ENCODE measurements at regions not wholly inside any gene's neighbourhood (a gene's known extent, or its start where the extent isn't known, plus 50 kb on each side); places are given as distances from the start of the nearest gene placed in this dataset.

DNA sequence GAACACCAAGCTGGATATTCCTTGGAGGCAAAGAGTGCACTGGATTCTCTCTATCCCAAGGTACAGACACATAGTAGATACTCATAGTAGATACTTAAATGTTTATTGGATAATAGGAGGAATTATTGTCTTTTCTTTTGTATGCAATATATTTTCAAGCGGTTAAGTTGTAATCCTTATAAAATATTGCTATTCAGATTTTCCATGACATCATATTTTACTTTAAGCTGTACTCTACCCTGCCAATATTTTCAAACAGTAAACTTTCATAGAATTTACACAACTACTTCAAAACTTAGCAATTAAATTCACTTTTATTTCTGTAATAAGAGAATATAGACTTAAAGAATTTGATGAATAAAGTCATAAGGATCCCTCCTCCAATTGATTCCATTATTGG lies 546.5 kb upstream of the CAMK1G start:
- H3K4me1 ChIP-seq, result peaks cover 0 to 10% (median 0%) of the 10 kb centered on the region in 9 donors
- H3K27ac ChIP-seq, result no peak overlapping the region
- peaks cover 0 to 8% (median 0%) of the 10 kb centered on the region in 7 donors for H3K27me3 ChIP-seq
- intact Hi-C loops (cut with DNase I), result no loop called here
- no peaks in the 10 kb centered on the region for H3K9me3 ChIP-seq
- ATAC-seq (no peak), DNase-seq (no peak)
- TF ChIP-seq CTCF (IDR thresholded peaks at IDR 0.05), result no peak
- no peak overlapping the region for H3K4me3 ChIP-seq
- H3K36me3 ChIP-seq, result no peaks in the 10 kb centered on the region
- 89 to 96% methylated on average over 1 of the region's 1 CpG for WGBS, 2 donors

DNA sequence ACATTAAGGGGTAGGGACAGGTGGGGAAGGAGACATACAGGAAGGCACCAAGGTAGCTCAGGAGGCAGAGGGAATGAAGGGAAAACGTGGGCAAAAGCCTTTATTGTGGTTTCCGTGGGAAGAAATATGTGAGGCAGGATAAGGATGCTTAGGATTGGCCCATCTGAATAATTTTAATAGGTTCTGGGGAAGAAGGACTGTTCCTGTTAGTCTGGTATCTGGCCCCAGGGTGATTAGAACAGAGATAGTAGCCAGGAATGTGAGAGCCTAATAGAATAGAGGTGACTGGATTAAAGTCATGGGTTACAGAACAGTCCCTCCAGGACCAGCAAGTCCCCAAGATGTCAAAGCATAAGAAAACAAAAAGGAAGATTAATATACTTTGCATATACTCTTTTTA lies 545.2 kb upstream of the CAMK1G start:
- H3K4me1 ChIP-seq, result peaks cover 0 to 10% (median 0%) of the 10 kb centered on the region in 9 donors
- no peak overlapping the region for H3K27ac ChIP-seq
- intact Hi-C loops (cut with DNase I), result no loop called here
- TF ChIP-seq CTCF (IDR thresholded peaks at IDR 0.05), result no peak
- 35 to 52% methylated on average over 2 of the region's 2 CpGs for WGBS, 2 donors
- no peaks in the 10 kb centered on the region for H3K9me3 ChIP-seq
- H3K4me3 ChIP-seq, result no peak overlapping the region
- ATAC-seq (no peak), DNase-seq (no peak)
- peaks cover 0 to 8% (median 0%) of the 10 kb centered on the region in 7 donors for H3K27me3 ChIP-seq
- no peaks in the 10 kb centered on the region for H3K36me3 ChIP-seq

- H3K27me3 ChIP-seq, result peaks cover 0 to 11% (median 0%) of the 10 kb centered on the region in 7 donors
- H3K4me1 ChIP-seq, result peaks cover 0 to 10% (median 0%) of the 10 kb centered on the region in 9 donors
- H3K9me3 ChIP-seq, result no peaks in the 10 kb centered on the region
- ATAC-seq (no peak), DNase-seq (no peak)
- no peaks in the 10 kb centered on the region for H3K36me3 ChIP-seq
- no peak overlapping the region for H3K4me3 ChIP-seq
- no peak for TF ChIP-seq CTCF (IDR thresholded peaks at IDR 0.05)
- intact Hi-C loops (cut with DNase I), result no loop called here
- 98 to 100% methylated on average over 1 of the region's 1 CpG for WGBS, 2 donors
- no peak overlapping the region for H3K27ac ChIP-seq
Observed at GRCh38 chr1:209038735-209039134, 544.8 kb upstream of the CAMK1G start.

- DNase-seq (no peak), ATAC-seq (no peak)
- Histone ChIP-seq H3K4me3 (no peak overlapping the region), H3K27me3 (peaks cover 0 to 12% (median 0%) of the 10 kb centered on the region in 7 donors), H3K9me3 (no peaks in the 10 kb centered on the region), H3K4me1 (peaks cover 0 to 10% (median 0%) of the 10 kb centered on the region in 9 donors), H3K36me3 (no peaks in the 10 kb centered on the region), H3K27ac (no peak overlapping the region)
- 93 to 95% methylated on average over 3 of the region's 3 CpGs for WGBS, 2 donors
- no peak for TF ChIP-seq CTCF (IDR thresholded peaks at IDR 0.05)
- intact Hi-C loops (cut with DNase I), result no loop called here
Observed at GRCh38 chr1:209040351-209040750, 543.2 kb upstream of the CAMK1G start.

All from heart right ventricle (tissue), 16 donors.